Cardiac muscle cell (in vitro differentiated cells and primary cell): ENCODE measurements at regions not wholly inside any gene's neighbourhood (a gene's known extent, or its start where the extent isn't known, plus 50 kb on each side); places are given as distances from the start of the nearest gene placed in this dataset.

Experiments used
- DNase-seq, 2 donors: peaks; one replicate each; pipeline versions ENCODE4 v3.0.0 to v3.0.0-alpha.2; 2010 to 2017; ENCODE audit warnings: low read depth in 1 of 2, low spot score in 1 of 2
- H3K27ac ChIP-seq: fragments of 200-600 bp; sonication (generic); 2 replicates; pipeline ENCODE4 v1.5.1; 2016
- H3K27me3 ChIP-seq: fragments of 200-600 bp; sonication (generic); 2 replicates; pipeline ENCODE4 v1.6.0; 2016; ENCODE audit warnings: control low read depth
- H3K36me3 ChIP-seq: fragments of 200-600 bp; sonication (generic); 2 replicates; pipeline ENCODE4 v1.5.1; 2016; ENCODE audit warnings: control low read depth
- H3K4me1 ChIP-seq: fragments of 200-600 bp; sonication (generic); 2 replicates; pipeline ENCODE4 v1.8.1; 2017; ENCODE audit warnings: low read depth, mild to moderate bottlenecking, mixed run types
- H3K4me3 ChIP-seq: fragments of 200-600 bp; sonication (generic); 2 replicates; pipeline ENCODE4 v1.5.1; 2016; ENCODE audit warnings: mild to moderate bottlenecking
- H3K9me3 ChIP-seq: fragments of 200-600 bp; sonication (generic); 2 replicates; pipeline ENCODE4 v1.5.1; 2017; ENCODE audit warnings: low read depth, mild to moderate bottlenecking, control low read depth
- CTCF ChIP-seq: IDR thresholded peaks from 2 replicates; pipeline ENCODE4 v1.5.1; 2012; ENCODE audit warnings: low read depth, mild to moderate bottlenecking, low read length

GRCh38 chr11:116224889-116225200, 547.9 kb downstream of the BUD13 start:
- no peaks in the 10 kb centered on the region for H3K4me1 ChIP-seq

GRCh38 chr11:116224154-116224888, 548.5 kb downstream of the BUD13 start:
- Histone ChIP-seq H3K4me3 (no peak overlapping the region), H3K36me3 (no peaks in the 10 kb centered on the region), H3K27ac (no peak overlapping the region), H3K27me3 (no peaks in the 10 kb centered on the region), H3K4me1 (no peaks in the 10 kb centered on the region), H3K9me3 (no peaks in the 10 kb centered on the region)
- TF ChIP-seq CTCF, result peak; percentile 79
- peak; percentile 48 to 59 for DNase-seq

More at GRCh38 chr11:116224889-116225200, 547.9 kb downstream of the BUD13 start:
- Histone ChIP-seq H3K4me3 (no peak overlapping the region), H3K27ac (no peak overlapping the region), H3K9me3 (no peaks in the 10 kb centered on the region), H3K36me3 (no peaks in the 10 kb centered on the region), H3K27me3 (no peaks in the 10 kb centered on the region)
- no peak for DNase-seq
- TF ChIP-seq CTCF, result no peak

- no peak for TF ChIP-seq CTCF
- Histone ChIP-seq H3K4me3 (no peak overlapping the region), H3K36me3 (no peaks in the 10 kb centered on the region), H3K27ac (no peak overlapping the region), H3K4me1 (no peaks in the 10 kb centered on the region), H3K9me3 (no peaks in the 10 kb centered on the region), H3K27me3 (no peaks in the 10 kb centered on the region)
- no peak for DNase-seq
Measured at GRCh38 chr11:116221351-116221750, 551.4 kb downstream of the BUD13 start.

GRCh38 chr11:116219171-116219635, 553.6 kb downstream of the BUD13 start:
- Histone ChIP-seq H3K4me3 (no peak overlapping the region), H3K9me3 (no peaks in the 10 kb centered on the region), H3K36me3 (no peaks in the 10 kb centered on the region), H3K4me1 (no peaks in the 10 kb centered on the region), H3K27ac (no peak overlapping the region), H3K27me3 (no peaks in the 10 kb centered on the region)
- no peak for TF ChIP-seq CTCF
- DNase-seq, result no peak

- no peak for TF ChIP-seq CTCF
- no peak for DNase-seq
- no peak overlapping the region for H3K4me3 ChIP-seq
- no peaks in the 10 kb centered on the region for H3K9me3 ChIP-seq
- H3K36me3 ChIP-seq, result no peaks in the 10 kb centered on the region
- H3K27me3 ChIP-seq, result no peaks in the 10 kb centered on the region
- H3K4me1 ChIP-seq, result no peaks in the 10 kb centered on the region
- no peak overlapping the region for H3K27ac ChIP-seq
Measured at GRCh38 chr11:116217441-116217840, 555.3 kb downstream of the BUD13 start.

- H3K9me3 ChIP-seq, result no peaks in the 10 kb centered on the region
- TF ChIP-seq CTCF, result peak; percentile 65
- H3K27ac ChIP-seq, result no peak overlapping the region
- H3K36me3 ChIP-seq, result no peaks in the 10 kb centered on the region
- no peaks in the 10 kb centered on the region for H3K4me1 ChIP-seq
- H3K4me3 ChIP-seq, result no peak overlapping the region
- peak; percentile 58 to 60 for DNase-seq
- H3K27me3 ChIP-seq, result no peaks in the 10 kb centered on the region
Measured at GRCh38 chr11:116217006-116217405, 555.8 kb downstream of the BUD13 start.
